GM23338 (cell line): ENCODE measurements at regions not wholly inside any gene's neighbourhood (a gene's known extent, or its start where the extent isn't known, plus 50 kb on each side); places are given as distances from the start of the nearest gene placed in this dataset.

Experiments
- ATAC-seq: fragments of 200-7000 bp; cut with Tn5 transposase; 3 replicates; pipeline ENCODE4 v1.9.1; 2020
- DNase-seq: peaks from one replicate; pipeline ENCODE4 v3.0.0-alpha.2; 2015; ENCODE audit warnings: low spot score
- H2AFZ ChIP-seq: fragments of 200-600 bp; sonication (generic); 2 replicates; pipeline ENCODE4 v1.8.0; 2016; ENCODE audit warnings: antibody characterized with exemption, mild to moderate bottlenecking, moderate library complexity
- H3F3A ChIP-seq: fragments of 200-600 bp; sonication (generic); replicated peaks from 2 replicates; pipeline ENCODE4 v1.8.0; 2017; ENCODE audit warnings: antibody characterized with exemption, mixed run types, low read depth
- H3K27ac ChIP-seq: fragments of 200-600 bp; sonication (generic); 2 replicates; pipeline ENCODE4 v1.6.1; 2016; ENCODE audit warnings: low read depth
- H3K27me3 ChIP-seq: fragments of 200-600 bp; sonication (generic); 2 replicates; pipeline ENCODE4 v1.8.0; 2016; ENCODE audit warnings: mild to moderate bottlenecking, mixed run types, moderate library complexity; ENCODE audit not compliant: insufficient read depth
- H3K36me3 ChIP-seq: fragments of 200-600 bp; sonication (generic); 2 replicates; pipeline ENCODE4 v1.8.0; 2016; ENCODE audit warnings: mild to moderate bottlenecking; ENCODE audit not compliant: insufficient read depth
- H3K4me1 ChIP-seq: fragments of 200-600 bp; sonication (generic); 2 replicates; pipeline ENCODE4 v1.8.0; 2016; ENCODE audit warnings: mild to moderate bottlenecking, moderate library complexity; ENCODE audit not compliant: insufficient read depth
- H3K4me2 ChIP-seq: fragments of 200-600 bp; sonication (generic); 2 replicates; pipeline ENCODE4 v1.7.1; 2017; ENCODE audit warnings: mixed run types
- H3K4me3 ChIP-seq: fragments of 200-600 bp; sonication (generic); 2 replicates; pipeline ENCODE4 v1.6.1; 2016; ENCODE audit warnings: mixed run types
- H3K79me2 ChIP-seq: fragments of 200-600 bp; sonication (generic); replicated peaks from 2 replicates; pipeline ENCODE4 v1.8.0; 2017; ENCODE audit warnings: mild to moderate bottlenecking; ENCODE audit not compliant: insufficient read depth
- H3K9me2 ChIP-seq: fragments of 200-600 bp; sonication (generic); 2 replicates; pipeline ENCODE4 v1.8.0; 2017; ENCODE audit not compliant: insufficient read depth
- H4K20me1 ChIP-seq: fragments of 200-600 bp; sonication (generic); replicated peaks from 2 replicates; pipeline ENCODE4 v1.8.0; 2017; ENCODE audit warnings: mild to moderate bottlenecking; ENCODE audit not compliant: insufficient read depth
- H3K27ac Mint-ChIP-seq: 2 replicates; pipeline ENCODE4 v1.8.0; 2020; ENCODE audit warnings: inconsistent platforms, mild to moderate bottlenecking, moderate library complexity, mixed read lengths
- H3K27me3 Mint-ChIP-seq: 3 replicates; pipeline ENCODE4 v1.8.0; 2022; ENCODE audit warnings: low read depth, mild to moderate bottlenecking, moderate library complexity, mixed read lengths, inconsistent platforms; ENCODE audit not compliant: insufficient read depth, poor library complexity
- H3K36me3 Mint-ChIP-seq: 3 replicates; pipeline ENCODE4 v1.8.0; 2021; ENCODE audit warnings: low read depth, mild to moderate bottlenecking, inconsistent platforms, moderate library complexity, mixed read lengths
- H3K4me1 Mint-ChIP-seq: 3 replicates; pipeline ENCODE4 v1.8.0; 2020; ENCODE audit warnings: mild to moderate bottlenecking, inconsistent platforms, mixed read lengths
- H3K4me3 Mint-ChIP-seq: 3 replicates; pipeline ENCODE4 v1.8.0; 2021; ENCODE audit warnings: moderate library complexity, mild to moderate bottlenecking, inconsistent platforms, mixed read lengths
- H3K9me3 Mint-ChIP-seq: 3 replicates; pipeline ENCODE4 v1.8.0; 2020; ENCODE audit warnings: moderate library complexity, mild to moderate bottlenecking, inconsistent platforms, mixed read lengths
- CREB1 ChIP-seq: fragments of 250-450 bp; sonication (Bioruptor Pico); IDR thresholded peaks from 2 replicates; pipeline ENCODE4 v1.5.0; 2020; ENCODE audit warnings: low read depth, mild to moderate bottlenecking, moderate library complexity
- EZH2 ChIP-seq: fragments of 200-600 bp; sonication (generic); IDR thresholded peaks from one replicate; pipeline ENCODE4 v1.8.0; 2017; ENCODE audit warnings: antibody characterized with exemption, mild to moderate bottlenecking, low read depth; ENCODE audit not compliant: unreplicated experiment
- EZH2phosphoT487 ChIP-seq: fragments of 200-600 bp; sonication (generic); IDR thresholded peaks from one replicate; pipeline ENCODE4 v1.8.1; 2018; ENCODE audit warnings: antibody characterized with exemption; ENCODE audit not compliant: unreplicated experiment
- JUNB ChIP-seq: IDR thresholded peaks from one replicate; pipeline ENCODE4 v1.6.1; 2016; ENCODE audit warnings: antibody characterized with exemption; ENCODE audit not compliant: unreplicated experiment
- POLR2AphosphoS5 ChIP-seq: IDR thresholded peaks from 2 replicates; pipeline ENCODE4 v1.6.1; 2016; ENCODE audit warnings: antibody characterized with exemption, low read depth
- STAT1 ChIP-seq: IDR thresholded peaks from one replicate; pipeline ENCODE4 v1.6.1; 2016; ENCODE audit warnings: antibody characterized with exemption; ENCODE audit not compliant: unreplicated experiment
- ZNF114 ChIP-seq: fragments of 250-450 bp; sonication (Bioruptor Pico); IDR thresholded peaks from 2 replicates; pipeline ENCODE4 v1.5.0; 2020; ENCODE audit warnings: mild to moderate bottlenecking, moderate library complexity
- ZNF331 ChIP-seq: fragments of 250-450 bp; sonication (Bioruptor Pico); IDR thresholded peaks from 2 replicates; pipeline ENCODE4 v1.5.0; 2020; ENCODE audit warnings: low read depth, mild to moderate bottlenecking, moderate library complexity
- TF ChIP-seq, protein P1 (sequence below): fragments of 250-450 bp; sonication (Bioruptor Pico); IDR thresholded peaks from 2 replicates; pipeline ENCODE4 v1.5.0; 2020; ENCODE audit warnings: mild to moderate bottlenecking, moderate library complexity
- TF ChIP-seq, protein P2 (sequence below), 2 experiments: fragments of 200-600 bp in 1 of 2; sonication (generic) in 1 of 2; conservative IDR thresholded peaks; 2 replicates each; pipeline versions ENCODE4 v1.5.1 to v1.6.1; 2016 to 2017; ENCODE audit warnings: antibody characterized with exemption in 2 of 2, low read depth in 2 of 2, mild to moderate bottlenecking in 2 of 2, moderate library complexity in 1 of 2

DNA sequence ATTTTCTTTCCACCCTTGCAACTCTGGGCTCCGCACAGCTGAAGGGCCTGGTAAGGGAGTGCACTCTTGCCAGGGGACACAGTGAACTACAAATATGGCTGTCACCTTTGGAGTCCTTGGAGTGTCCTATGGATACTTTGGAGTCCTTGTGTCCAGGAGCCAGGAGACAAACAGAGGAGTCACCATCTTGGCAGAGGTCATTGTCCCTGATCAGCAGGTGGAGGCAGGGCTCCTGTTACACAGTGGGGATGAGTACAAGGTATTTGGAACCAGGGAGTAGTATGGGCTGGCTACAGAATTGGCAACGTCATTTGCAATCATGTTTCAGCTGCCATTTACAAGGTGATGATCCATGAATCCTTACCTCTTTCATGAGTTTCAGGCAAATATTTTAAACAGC, 132.5 kb downstream of the FAM161A start (continued):
- TF ChIP-seq, protein P1, sequence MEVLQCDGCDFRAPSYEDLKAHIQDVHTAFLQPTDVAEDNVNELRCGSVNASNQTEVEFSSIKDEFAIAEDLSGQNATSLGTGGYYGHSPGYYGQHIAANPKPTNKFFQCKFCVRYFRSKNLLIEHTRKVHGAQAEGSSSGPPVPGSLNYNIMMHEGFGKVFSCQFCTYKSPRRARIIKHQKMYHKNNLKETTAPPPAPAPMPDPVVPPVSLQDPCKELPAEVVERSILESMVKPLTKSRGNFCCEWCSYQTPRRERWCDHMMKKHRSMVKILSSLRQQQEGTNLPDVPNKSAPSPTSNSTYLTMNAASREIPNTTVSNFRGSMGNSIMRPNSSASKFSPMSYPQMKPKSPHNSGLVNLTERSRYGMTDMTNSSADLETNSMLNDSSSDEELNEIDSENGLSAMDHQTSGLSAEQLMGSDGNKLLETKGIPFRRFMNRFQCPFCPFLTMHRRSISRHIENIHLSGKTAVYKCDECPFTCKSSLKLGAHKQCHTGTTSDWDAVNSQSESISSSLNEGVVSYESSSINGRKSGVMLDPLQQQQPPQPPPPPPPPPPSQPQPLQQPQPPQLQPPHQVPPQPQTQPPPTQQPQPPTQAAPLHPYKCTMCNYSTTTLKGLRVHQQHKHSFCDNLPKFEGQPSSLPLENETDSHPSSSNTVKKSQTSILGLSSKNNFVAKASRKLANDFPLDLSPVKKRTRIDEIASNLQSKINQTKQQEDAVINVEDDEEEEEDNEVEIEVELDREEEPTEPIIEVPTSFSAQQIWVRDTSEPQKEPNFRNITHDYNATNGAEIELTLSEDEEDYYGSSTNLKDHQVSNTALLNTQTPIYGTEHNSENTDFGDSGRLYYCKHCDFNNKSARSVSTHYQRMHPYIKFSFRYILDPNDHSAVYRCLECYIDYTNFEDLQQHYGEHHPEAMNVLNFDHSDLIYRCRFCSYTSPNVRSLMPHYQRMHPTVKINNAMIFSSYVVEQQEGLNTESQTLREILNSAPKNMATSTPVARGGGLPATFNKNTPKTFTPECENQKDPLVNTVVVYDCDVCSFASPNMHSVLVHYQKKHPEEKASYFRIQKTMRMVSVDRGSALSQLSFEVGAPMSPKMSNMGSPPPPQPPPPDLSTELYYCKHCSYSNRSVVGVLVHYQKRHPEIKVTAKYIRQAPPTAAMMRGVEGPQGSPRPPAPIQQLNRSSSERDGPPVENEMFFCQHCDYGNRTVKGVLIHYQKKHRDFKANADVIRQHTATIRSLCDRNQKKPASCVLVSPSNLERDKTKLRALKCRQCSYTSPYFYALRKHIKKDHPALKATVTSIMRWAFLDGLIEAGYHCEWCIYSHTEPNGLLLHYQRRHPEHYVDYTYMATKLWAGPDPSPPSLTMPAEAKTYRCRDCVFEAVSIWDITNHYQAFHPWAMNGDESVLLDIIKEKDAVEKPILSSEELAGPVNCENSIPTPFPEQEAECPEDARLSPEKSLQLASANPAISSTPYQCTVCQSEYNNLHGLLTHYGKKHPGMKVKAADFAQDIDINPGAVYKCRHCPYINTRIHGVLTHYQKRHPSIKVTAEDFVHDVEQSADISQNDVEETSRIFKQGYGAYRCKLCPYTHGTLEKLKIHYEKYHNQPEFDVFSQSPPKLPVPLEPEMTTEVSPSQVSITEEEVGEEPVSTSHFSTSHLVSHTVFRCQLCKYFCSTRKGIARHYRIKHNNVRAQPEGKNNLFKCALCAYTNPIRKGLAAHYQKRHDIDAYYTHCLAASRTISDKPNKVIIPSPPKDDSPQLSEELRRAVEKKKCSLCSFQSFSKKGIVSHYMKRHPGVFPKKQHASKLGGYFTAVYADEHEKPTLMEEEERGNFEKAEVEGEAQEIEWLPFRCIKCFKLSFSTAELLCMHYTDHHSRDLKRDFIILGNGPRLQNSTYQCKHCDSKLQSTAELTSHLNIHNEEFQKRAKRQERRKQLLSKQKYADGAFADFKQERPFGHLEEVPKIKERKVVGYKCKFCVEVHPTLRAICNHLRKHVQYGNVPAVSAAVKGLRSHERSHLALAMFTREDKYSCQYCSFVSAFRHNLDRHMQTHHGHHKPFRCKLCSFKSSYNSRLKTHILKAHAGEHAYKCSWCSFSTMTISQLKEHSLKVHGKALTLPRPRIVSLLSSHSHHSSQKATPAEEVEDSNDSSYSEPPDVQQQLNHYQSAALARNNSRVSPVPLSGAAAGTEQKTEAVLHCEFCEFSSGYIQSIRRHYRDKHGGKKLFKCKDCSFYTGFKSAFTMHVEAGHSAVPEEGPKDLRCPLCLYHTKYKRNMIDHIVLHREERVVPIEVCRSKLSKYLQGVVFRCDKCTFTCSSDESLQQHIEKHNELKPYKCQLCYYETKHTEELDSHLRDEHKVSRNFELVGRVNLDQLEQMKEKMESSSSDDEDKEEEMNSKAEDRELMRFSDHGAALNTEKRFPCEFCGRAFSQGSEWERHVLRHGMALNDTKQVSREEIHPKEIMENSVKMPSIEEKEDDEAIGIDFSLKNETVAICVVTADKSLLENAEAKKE (CRISPR knock-in tag), result no peak
- TF ChIP-seq STAT1, result no peak

DNA sequence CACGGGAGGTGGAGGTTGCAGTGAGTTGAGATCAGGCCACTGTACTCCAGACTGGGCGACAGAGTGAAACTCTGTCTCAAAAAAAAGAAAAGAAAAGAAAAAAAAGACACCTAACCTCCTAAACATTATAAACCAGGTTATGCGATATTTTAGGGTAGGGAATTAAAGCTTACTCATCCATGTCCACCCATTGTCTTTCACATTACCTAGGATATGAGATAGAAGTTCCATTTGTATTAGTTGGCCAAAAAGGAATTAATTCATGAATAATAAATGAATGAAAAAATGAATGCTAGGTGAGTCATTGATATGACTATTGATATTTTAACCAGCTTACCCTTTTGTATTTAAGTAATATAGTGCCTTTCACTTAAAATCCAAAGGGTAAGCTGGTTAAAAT, 132.9 kb downstream of the FAM161A start:
- H3K4me1 ChIP-seq, result no peaks in the 10 kb centered on the region
- no peak overlapping the region for H3K4me2 ChIP-seq
- ATAC-seq (no peak), DNase-seq (no peak)
- H3K27ac Mint-ChIP-seq, result no peak overlapping the region
- peaks cover under 1% of the 10 kb centered on the region for H3K27me3 Mint-ChIP-seq
- no peak overlapping the region for H2AFZ ChIP-seq
- H3K36me3 ChIP-seq, result no peaks in the 10 kb centered on the region
- H3K4me1 Mint-ChIP-seq, result no peaks in the 10 kb centered on the region; the same call in 2 of the 3 replicates
- no peaks in the 10 kb centered on the region; the same call in 2 of the 3 replicates for H3K36me3 Mint-ChIP-seq
- H3K4me3 Mint-ChIP-seq, result no peak overlapping the region
- no peak overlapping the region for H3K4me3 ChIP-seq
- H3K9me3 Mint-ChIP-seq, result no peaks in the 10 kb centered on the region; the same call in 2 of the 3 replicates
- H4K20me1 ChIP-seq, result no peaks in the 10 kb centered on the region
- H3K27ac ChIP-seq, result no peak overlapping the region
- H3K79me2 ChIP-seq, result no peaks in the 10 kb centered on the region
- no peaks in the 10 kb centered on the region for H3K9me2 ChIP-seq
- no peaks in the 10 kb centered on the region for H3K27me3 ChIP-seq
- no peaks in the 10 kb centered on the region for H3F3A ChIP-seq
- TF ChIP-seq ZNF114 (CRISPR knock-in tag) (no peak), JUNB (no peak), ZNF331 (CRISPR knock-in tag) (no peak), EZH2 (no peak), POLR2AphosphoS5 (no peak), STAT1 (no peak), CREB1 (CRISPR knock-in tag) (no peak), EZH2phosphoT487 (no peak)
- TF ChIP-seq, protein P2, sequence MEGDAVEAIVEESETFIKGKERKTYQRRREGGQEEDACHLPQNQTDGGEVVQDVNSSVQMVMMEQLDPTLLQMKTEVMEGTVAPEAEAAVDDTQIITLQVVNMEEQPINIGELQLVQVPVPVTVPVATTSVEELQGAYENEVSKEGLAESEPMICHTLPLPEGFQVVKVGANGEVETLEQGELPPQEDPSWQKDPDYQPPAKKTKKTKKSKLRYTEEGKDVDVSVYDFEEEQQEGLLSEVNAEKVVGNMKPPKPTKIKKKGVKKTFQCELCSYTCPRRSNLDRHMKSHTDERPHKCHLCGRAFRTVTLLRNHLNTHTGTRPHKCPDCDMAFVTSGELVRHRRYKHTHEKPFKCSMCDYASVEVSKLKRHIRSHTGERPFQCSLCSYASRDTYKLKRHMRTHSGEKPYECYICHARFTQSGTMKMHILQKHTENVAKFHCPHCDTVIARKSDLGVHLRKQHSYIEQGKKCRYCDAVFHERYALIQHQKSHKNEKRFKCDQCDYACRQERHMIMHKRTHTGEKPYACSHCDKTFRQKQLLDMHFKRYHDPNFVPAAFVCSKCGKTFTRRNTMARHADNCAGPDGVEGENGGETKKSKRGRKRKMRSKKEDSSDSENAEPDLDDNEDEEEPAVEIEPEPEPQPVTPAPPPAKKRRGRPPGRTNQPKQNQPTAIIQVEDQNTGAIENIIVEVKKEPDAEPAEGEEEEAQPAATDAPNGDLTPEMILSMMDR (conservative IDR thresholded peaks at IDR 0.05; ENCODE audit: low read depth in 2 of 2), result no peak
